ENCODE measurements at regions not wholly inside any gene's neighbourhood (a gene's known extent, or its start where the extent isn't known, plus 50 kb on each side); places are given as distances from the start of the nearest gene placed in this dataset.

DNA sequence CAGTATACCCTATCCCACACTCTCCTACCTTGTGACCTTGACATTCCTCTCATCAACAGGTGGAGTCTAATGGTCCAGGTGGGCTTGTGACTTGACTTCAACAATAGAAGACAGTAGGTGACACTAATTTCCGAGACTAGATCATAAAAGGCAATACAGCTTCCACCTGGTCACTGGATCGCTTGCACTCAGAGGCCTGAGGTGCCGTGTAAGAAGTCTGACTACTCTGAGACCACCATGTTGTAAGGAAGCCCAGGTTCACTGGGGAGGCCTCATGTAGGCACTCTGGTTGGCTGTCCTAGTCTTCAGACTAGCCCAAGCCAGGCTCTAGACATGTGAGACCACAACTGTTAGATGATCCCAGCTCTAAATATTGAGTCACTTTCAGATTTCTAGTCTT lies 370.4 kb downstream of the MID1IP1 start:
- H3K4me3 ChIP-seq = no peak overlapping the region
- no peak overlapping the region for H3K27ac ChIP-seq
- no peaks in the 10 kb centered on the region for H3K9me3 ChIP-seq
- 79 to 100% methylated on average over 1 to 3 of the region's 3 CpGs for WGBS, 2 donors
- no peaks in the 10 kb centered on the region for H3K36me3 ChIP-seq
- H3K4me1 ChIP-seq = peaks cover 0 to 5% (median 2%) of the 10 kb centered on the region in 4 donors
- DNase-seq (ENCODE audit: low spot score in 2 of 2) = no peak
- no peak for TF ChIP-seq CTCF (IDR thresholded peaks at IDR 0.05)
- no peaks in the 10 kb centered on the region for H3K27me3 ChIP-seq

- TF ChIP-seq POLR2A (IDR thresholded peaks at IDR 0.05) = no peak
- no peak for TF ChIP-seq EP300 (IDR thresholded peaks at IDR 0.05)
- no peak for TF ChIP-seq CTCF (IDR thresholded peaks at IDR 0.05)
Observed at GRCh38 chrX:39174241-39174771, 373.0 kb downstream of the MID1IP1 start.

GRCh38 chrX:39174772-39175417 lies 373.6 kb downstream of the MID1IP1 start:
- 6 to 44% methylated on average over 9 to 13 of the region's 13 CpGs for WGBS, 2 donors
- Histone ChIP-seq H3K36me3 (no peaks in the 10 kb centered on the region), H3K27ac (peak overlapping the region in 2 of 4 donors; percentile 11 to 12), H3K9me3 (no peaks in the 10 kb centered on the region), H3K27me3 (no peaks in the 10 kb centered on the region), H3K4me3 (peak overlapping the region in 1 of 4 donors; percentile 10), H3K4me1 (peaks cover 0 to 5% (median 2%) of the 10 kb centered on the region in 4 donors)
- TF ChIP-seq EP300 (IDR thresholded peaks at IDR 0.05) = no peak
- TF ChIP-seq CTCF (IDR thresholded peaks at IDR 0.05) = no peak
- no peak for TF ChIP-seq POLR2A (IDR thresholded peaks at IDR 0.05)
- no peak for DNase-seq (ENCODE audit: low spot score in 2 of 2)

More at GRCh38 chrX:39174241-39174771, 373.0 kb downstream of the MID1IP1 start:
- WGBS, 2 donors = 76 to 81% methylated on average over 4 to 5 of the region's 5 CpGs
- Histone ChIP-seq H3K9me3 (no peaks in the 10 kb centered on the region), H3K27ac (peak overlapping the region in 2 of 4 donors; percentile 11 to 12), H3K4me3 (no peak overlapping the region), H3K4me1 (peaks cover 0 to 5% (median 2%) of the 10 kb centered on the region in 4 donors), H3K27me3 (no peaks in the 10 kb centered on the region), H3K36me3 (no peaks in the 10 kb centered on the region)
- no peak for DNase-seq (ENCODE audit: low spot score in 2 of 2)

- WGBS, 2 donors = 67 to 69% methylated on average over 2 to 6 of the region's 6 CpGs
- peak overlapping the region in 2 of 4 donors; percentile 11 to 12 for H3K27ac ChIP-seq
- TF ChIP-seq EP300 (IDR thresholded peaks at IDR 0.05) = no peak
- TF ChIP-seq CTCF (IDR thresholded peaks at IDR 0.05) = no peak
- TF ChIP-seq POLR2A (IDR thresholded peaks at IDR 0.05) = no peak
Observed at GRCh38 chrX:39175418-39176057, 374.3 kb downstream of the MID1IP1 start.

GRCh38 chrX:39176105-39176504 lies 374.8 kb downstream of the MID1IP1 start:
- no peak for DNase-seq (ENCODE audit: low spot score in 2 of 2)
- TF ChIP-seq CTCF (IDR thresholded peaks at IDR 0.05) (no peak), EP300 (IDR thresholded peaks at IDR 0.05) (no peak), POLR2A (IDR thresholded peaks at IDR 0.05) (no peak)
- 82 to 94% methylated on average over 2 to 4 of the region's 4 CpGs for WGBS, 2 donors
- no peak overlapping the region for H3K27ac ChIP-seq
- H3K4me3 ChIP-seq = no peak overlapping the region
- H3K9me3 ChIP-seq = no peaks in the 10 kb centered on the region
- no peaks in the 10 kb centered on the region for H3K36me3 ChIP-seq
- no peaks in the 10 kb centered on the region for H3K27me3 ChIP-seq
- peaks cover 0 to 5% (median 2%) of the 10 kb centered on the region in 4 donors for H3K4me1 ChIP-seq

More at GRCh38 chrX:39175418-39176057, 374.3 kb downstream of the MID1IP1 start:
- peaks cover 0 to 5% (median 2%) of the 10 kb centered on the region in 4 donors for H3K4me1 ChIP-seq
- H3K4me3 ChIP-seq = no peak overlapping the region
- H3K9me3 ChIP-seq = no peaks in the 10 kb centered on the region
- no peaks in the 10 kb centered on the region for H3K27me3 ChIP-seq
- no peak for DNase-seq (ENCODE audit: low spot score in 2 of 2)
- no peaks in the 10 kb centered on the region for H3K36me3 ChIP-seq
